IMR-90 (cell line): ENCODE measurements at regions not wholly inside any gene's neighbourhood (a gene's known extent, or its start where the extent isn't known, plus 50 kb on each side); places are given as distances from the start of the nearest gene placed in this dataset.
A peak's percentile ranks its signal among the peaks of the same experiment; 100 is the strongest.

Experiments used
- ATAC-seq: fragments of 200-7000 bp; cut with Tn5 transposase; 2 replicates; pipeline ENCODE4 v1.9.1; 2020; ENCODE audit warnings: low read depth, mild to moderate bottlenecking, moderate library complexity
- BruUV-seq: library from RNA; stranded (reverse); fragments of 400-500 nt; replicated peaks from 2 replicates; lab custom pipeline; 2021; lab: Mats Ljungman, UMichigan
- CTCF ChIA-PET: fragments of 300-600 bp; formaldehyde crosslinking; extraction: SDS; loops from one replicate; lab custom pipeline; 2021; ENCODE audit warnings: antibody characterized with exemption; lab: Yijun Ruan, JAX
- POLR2A ChIA-PET: fragments of 300-600 bp; sonication (Branson Sonifier 250); formaldehyde crosslinking; loops from one replicate; lab custom pipeline; 2022; ENCODE audit warnings: antibody characterized with exemption; ENCODE audit not compliant: unreplicated experiment; lab: Charles Lee
- DNase-seq: peaks from one replicate; pipeline ENCODE4 v3.0.0; 2013
- H2AFZ ChIP-seq: replicated peaks from 2 replicates; pipeline ENCODE3; 2013; ENCODE audit warnings: low read length, mild to moderate bottlenecking; ENCODE audit not compliant: poor library complexity
- H2AK5ac ChIP-seq: 2 replicates; pipeline ENCODE4 v1.6.1; 2013; ENCODE audit warnings: low read depth, low read length, inconsistent platforms
- H2AK9ac ChIP-seq: replicated peaks from 2 replicates; pipeline ENCODE3; 2013; ENCODE audit warnings: mild to moderate bottlenecking, low read depth, low read length, moderate library complexity; ENCODE audit not compliant: poor library complexity
- H2BK120ac ChIP-seq: 2 replicates; pipeline ENCODE4 v1.6.1; 2013; ENCODE audit warnings: low read depth, low read length, inconsistent platforms
- H2BK15ac ChIP-seq: 3 replicates; pipeline ENCODE4 v1.6.1; 2013; ENCODE audit warnings: low read depth, low read length, inconsistent platforms
- H2BK20ac ChIP-seq: 2 replicates; pipeline ENCODE4 v1.6.1; 2013; ENCODE audit warnings: low read depth, mild to moderate bottlenecking, inconsistent platforms, low read length, moderate library complexity
- H2BK5ac ChIP-seq: 2 replicates; pipeline ENCODE4 v1.6.1; 2013; ENCODE audit warnings: mild to moderate bottlenecking, low read depth, low read length, inconsistent platforms; ENCODE audit not compliant: poor library complexity, severe bottlenecking
- H3K14ac ChIP-seq: replicated peaks from 2 replicates; pipeline ENCODE4 v1.6.1; 2013; ENCODE audit warnings: low read depth, low read length, inconsistent platforms
- H3K18ac ChIP-seq: 2 replicates; pipeline ENCODE4 v1.6.1; 2013; ENCODE audit warnings: low read depth, low read length, control low read depth
- H3K23ac ChIP-seq: 2 replicates; pipeline ENCODE4 v1.6.1; 2013; ENCODE audit warnings: low read depth, low read length, inconsistent platforms
- H3K27ac ChIP-seq: 2 replicates; pipeline ENCODE4 v1.5.1; 2013; ENCODE audit warnings: mild to moderate bottlenecking, control low read depth, low read length; ENCODE audit not compliant: insufficient read depth
- H3K27me3 ChIP-seq: 2 replicates; pipeline ENCODE4 v1.6.1; 2013; ENCODE audit warnings: low read length; ENCODE audit not compliant: control insufficient read depth, insufficient read depth
- H3K36me3 ChIP-seq: 2 replicates; pipeline ENCODE4 v1.6.1; 2013; ENCODE audit warnings: low read length, mixed read lengths; ENCODE audit not compliant: control insufficient read depth, insufficient read depth
- H3K4ac ChIP-seq: 2 replicates; pipeline ENCODE4 v1.6.1; 2013; ENCODE audit warnings: low read depth, low read length, inconsistent platforms
- H3K4me1 ChIP-seq: 2 replicates; pipeline ENCODE4 v1.6.1; 2013; ENCODE audit warnings: low read length, mixed read lengths; ENCODE audit not compliant: control insufficient read depth, insufficient read depth
- H3K4me2 ChIP-seq: 2 replicates; pipeline ENCODE4 v1.6.1; 2013; ENCODE audit warnings: low read depth, mild to moderate bottlenecking, control low read depth, low read length, moderate library complexity
- H3K4me3 ChIP-seq: 2 replicates; pipeline ENCODE4 v1.5.1; 2013; ENCODE audit warnings: low read depth, mild to moderate bottlenecking, control low read depth, low read length, moderate library complexity; ENCODE audit not compliant: insufficient read depth
- H3K56ac ChIP-seq: 2 replicates; pipeline ENCODE4 v1.6.1; 2013; ENCODE audit warnings: low read length, inconsistent platforms; ENCODE audit not compliant: insufficient read depth; ENCODE audit errors: extremely low read depth
- H3K79me1 ChIP-seq, 2 experiments: 2 replicates each; pipeline ENCODE4 v1.6.1; 2013; ENCODE audit warnings: low read length in 2 of 2, inconsistent platforms in 1 of 2, low read depth in 1 of 2
- H3K9ac ChIP-seq: 2 replicates; pipeline ENCODE4 v1.6.1; 2013; ENCODE audit warnings: low read depth, low read length, control low read depth
- H3K9me1 ChIP-seq: 2 replicates; pipeline ENCODE4 v1.6.1; 2013; ENCODE audit warnings: low read length, inconsistent platforms; ENCODE audit not compliant: insufficient read depth
- H3K9me3 ChIP-seq: 2 replicates; pipeline ENCODE4 v1.6.1; 2013; ENCODE audit warnings: low read length; ENCODE audit not compliant: control insufficient read depth, insufficient read depth
- H4K20me1 ChIP-seq: 2 replicates; pipeline ENCODE4 v1.6.1; 2013; ENCODE audit warnings: low read length, inconsistent platforms; ENCODE audit not compliant: insufficient read depth
- H4K5ac ChIP-seq: 2 replicates; pipeline ENCODE4 v1.6.1; 2013; ENCODE audit warnings: mild to moderate bottlenecking, low read depth, low read length, control low read depth
- H4K8ac ChIP-seq, 2 experiments: 2 replicates each; pipeline ENCODE4 v1.6.1; 2013; ENCODE audit warnings: low read depth in 2 of 2, low read length in 2 of 2, control low read depth in 1 of 2, inconsistent platforms in 1 of 2
- H4K91ac ChIP-seq: 2 replicates; pipeline ENCODE4 v1.6.1; 2013; ENCODE audit warnings: low read depth, low read length, inconsistent platforms; ENCODE audit not compliant: insufficient read depth
- CEBPB ChIP-seq: IDR thresholded peaks from 2 replicates; pipeline ENCODE4 v1.6.1; 2012; ENCODE audit warnings: low read depth, low read length, improper control_type of control experiment
- CTCF ChIP-seq: conservative IDR thresholded peaks from 2 replicates; pipeline ENCODE4 v1.5.1; 2012; ENCODE audit warnings: mild to moderate bottlenecking, low read depth, low read length, improper control_type of control experiment
- FOS ChIP-seq: fragments of 150-350 bp; IDR thresholded peaks from 2 replicates; pipeline ENCODE4 v1.6.1; 2016; ENCODE audit warnings: low read depth, low read length
- MAZ ChIP-seq: IDR thresholded peaks from 2 replicates; pipeline ENCODE4 v1.6.1; 2012; ENCODE audit warnings: low read depth, mild to moderate bottlenecking, low read length, improper control_type of control experiment, moderate library complexity, borderline replicate concordance
- POLR2A ChIP-seq: IDR thresholded peaks from 2 replicates; pipeline ENCODE4 v1.6.1; 2012; ENCODE audit warnings: mild to moderate bottlenecking, low read depth, low read length
- RFX5 ChIP-seq: IDR thresholded peaks from 2 replicates; pipeline ENCODE4 v1.8.0; 2012; ENCODE audit warnings: low read depth, mild to moderate bottlenecking, low read length, moderate library complexity
- WGBS, 2 experiments: methylation state at CpG; one replicate each; pipeline versions ENCODE4 v1.1.5 to v1.1.7; 2013; ENCODE audit warnings: missing lambda C conversion rate in 2 of 2; ENCODE audit not compliant: insufficient read length in 1 of 2; ENCODE audit errors: extremely low coverage in 2 of 2; 5-methylcytosine and 5-hydroxymethylcytosine counted together
- dilution Hi-C: fragments of 300-500 bp; cut with HindIII; formaldehyde crosslinking; loops from one replicate; pipeline ENCODE4 v1.14.3; 2018; ENCODE audit warnings: low sequenced_read_pairs; ENCODE audit not compliant: unreplicated experiment
- in situ Hi-C: fragments of 300-500 bp; cut with MboI; formaldehyde crosslinking; loops from 3 replicates; pipeline ENCODE4 v1.14.3; 2019; ENCODE audit warnings: low sequenced_read_pairs, inconsistent platforms, mixed read lengths
- intact Hi-C: fragments of 100-400 bp; cut with micrococcal nuclease; formaldehyde crosslinking; loops from 2 replicates; pipeline ENCODE4 v1.10.0; 2022
- TF ChIP-seq, protein P1 (sequence below): fragments of 150-350 bp; IDR thresholded peaks from 2 replicates; pipeline ENCODE4 v1.6.1; 2017; ENCODE audit warnings: mild to moderate bottlenecking, antibody characterized with exemption, low read length, low read depth
- TF ChIP-seq, protein P2 (sequence below): fragments of 150-350 bp; IDR thresholded peaks from 2 replicates; pipeline ENCODE4 v1.6.1; 2016; ENCODE audit warnings: low read depth, mild to moderate bottlenecking, low read length, moderate library complexity, borderline replicate concordance

DNA sequence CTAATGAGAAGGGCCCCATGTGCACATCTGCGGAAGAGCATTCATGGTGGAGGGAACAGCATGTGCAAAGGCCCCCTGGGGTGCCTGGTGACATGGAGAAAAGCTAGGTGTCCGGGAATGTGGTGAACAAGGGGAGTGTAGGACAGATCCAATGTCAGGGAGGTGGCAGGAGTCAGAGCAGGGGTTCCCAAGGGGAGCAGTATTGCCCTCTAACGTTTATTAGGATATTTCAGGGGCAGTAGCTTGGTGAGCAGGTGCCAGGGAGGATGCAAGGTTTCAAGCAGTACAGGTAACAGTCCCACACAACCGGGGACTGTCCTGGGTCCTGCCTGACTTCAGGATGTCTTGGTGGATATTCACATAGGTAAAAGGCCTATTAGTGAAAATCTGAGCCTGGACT is 209.6 kb downstream of the EMX2 start:
- TF ChIP-seq FOS (no peak), CEBPB (no peak), CTCF (no peak), RFX5 (no peak), MAZ (no peak), POLR2A (no peak)
- TF ChIP-seq, protein P1, sequence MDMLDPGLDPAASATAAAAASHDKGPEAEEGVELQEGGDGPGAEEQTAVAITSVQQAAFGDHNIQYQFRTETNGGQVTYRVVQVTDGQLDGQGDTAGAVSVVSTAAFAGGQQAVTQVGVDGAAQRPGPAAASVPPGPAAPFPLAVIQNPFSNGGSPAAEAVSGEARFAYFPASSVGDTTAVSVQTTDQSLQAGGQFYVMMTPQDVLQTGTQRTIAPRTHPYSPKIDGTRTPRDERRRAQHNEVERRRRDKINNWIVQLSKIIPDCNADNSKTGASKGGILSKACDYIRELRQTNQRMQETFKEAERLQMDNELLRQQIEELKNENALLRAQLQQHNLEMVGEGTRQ = no peak
- TF ChIP-seq, protein P2, sequence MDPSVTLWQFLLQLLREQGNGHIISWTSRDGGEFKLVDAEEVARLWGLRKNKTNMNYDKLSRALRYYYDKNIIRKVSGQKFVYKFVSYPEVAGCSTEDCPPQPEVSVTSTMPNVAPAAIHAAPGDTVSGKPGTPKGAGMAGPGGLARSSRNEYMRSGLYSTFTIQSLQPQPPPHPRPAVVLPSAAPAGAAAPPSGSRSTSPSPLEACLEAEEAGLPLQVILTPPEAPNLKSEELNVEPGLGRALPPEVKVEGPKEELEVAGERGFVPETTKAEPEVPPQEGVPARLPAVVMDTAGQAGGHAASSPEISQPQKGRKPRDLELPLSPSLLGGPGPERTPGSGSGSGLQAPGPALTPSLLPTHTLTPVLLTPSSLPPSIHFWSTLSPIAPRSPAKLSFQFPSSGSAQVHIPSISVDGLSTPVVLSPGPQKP = no peak
- Histone ChIP-seq H3K9ac (no peak overlapping the region), H3K14ac (no peak overlapping the region), H3K4me1 (no peaks in the 10 kb centered on the region), H3K27ac (no peak overlapping the region), H3K56ac (no peak overlapping the region), H4K8ac (no peak overlapping the region), H3K4ac (no peak overlapping the region), H2BK120ac (no peak overlapping the region), H3K4me3 (no peak overlapping the region), H3K36me3 (no peaks in the 10 kb centered on the region), H3K79me1 (no peaks in the 10 kb centered on the region), H2BK15ac (no peak overlapping the region), H4K5ac (no peak overlapping the region), H2AFZ (no peak overlapping the region), H2BK20ac (no peak overlapping the region), H3K4me2 (no peak overlapping the region), H4K20me1 (no peaks in the 10 kb centered on the region), H2BK5ac (no peak overlapping the region), H2AK5ac (no peak overlapping the region), H3K18ac (no peak overlapping the region), H4K91ac (no peak overlapping the region), H3K23ac (no peak overlapping the region), H3K27me3 (no peaks in the 10 kb centered on the region), H3K9me1 (no peaks in the 10 kb centered on the region), H3K9me3 (peaks cover 18% of the 10 kb centered on the region), H2AK9ac (peak overlapping the region; percentile 32)
- in situ Hi-C loops (no loop called here), intact Hi-C loops (no loop called here), dilution Hi-C loops (no loop called here)
- ChIA-PET CTCF (no interaction called here), POLR2A (no interaction called here)
- ATAC-seq = no peak
- no TSS peak for BruUV-seq
- 20% methylated on average over 1 of the region's 4 CpGs; no CpG with 5 or more reads in 1 of the 2 experiments for WGBS, 2 experiments
- no peak for DNase-seq
